CD4-positive, alpha-beta T cell treated with Interleukin-10 for 1 hour (primary cell): ENCODE measurements at regions not wholly inside any gene's neighbourhood (a gene's known extent, or its start where the extent isn't known, plus 50 kb on each side); places are given as distances from the start of the nearest gene placed in this dataset.

Experiments used
- DNase-seq: peaks from one replicate; pipeline ENCODE4 v3.0.0-alpha.2; 2020

- DNase-seq = no peak
These were observed 119.0 kb upstream of the PPP2R2D start for GRCh38 chr10:131781791-131782190.

- DNase-seq = no peak
These were observed 116.3 kb upstream of the PPP2R2D start for GRCh38 chr10:131784363-131785120.

GRCh38 chr10:131785121-131785460 lies 115.7 kb upstream of the PPP2R2D start:
- DNase-seq = no peak

- DNase-seq = peak; percentile 19
These were observed 113.8 kb upstream of the PPP2R2D start for GRCh38 chr10:131786756-131787605.

DNA sequence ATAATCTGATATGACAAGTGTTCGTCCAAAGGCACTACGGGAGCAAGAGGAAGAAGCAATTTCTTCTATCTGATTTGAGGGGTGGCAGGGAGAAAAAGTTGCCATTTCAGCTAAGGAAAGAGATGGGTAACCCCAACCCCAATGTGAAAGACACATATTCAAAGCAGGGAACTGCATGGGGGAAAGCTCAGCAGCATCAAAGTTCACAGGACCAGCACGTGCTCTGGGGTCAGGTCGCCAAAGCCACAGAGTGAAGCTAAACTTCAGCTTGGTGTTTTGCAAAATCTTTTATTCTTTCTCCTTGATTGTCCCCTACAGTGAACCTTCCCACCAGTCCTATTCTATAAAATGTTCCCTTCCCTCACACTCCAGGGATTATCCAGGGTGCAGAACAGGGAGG lies 112.8 kb upstream of the PPP2R2D start:
- no peak for DNase-seq

- no peak for DNase-seq
These were observed 112.4 kb upstream of the PPP2R2D start for GRCh38 chr10:131788386-131788785.

GRCh38 chr10:131789516-131789915 lies 111.3 kb upstream of the PPP2R2D start:
- DNase-seq = no peak

DNA sequence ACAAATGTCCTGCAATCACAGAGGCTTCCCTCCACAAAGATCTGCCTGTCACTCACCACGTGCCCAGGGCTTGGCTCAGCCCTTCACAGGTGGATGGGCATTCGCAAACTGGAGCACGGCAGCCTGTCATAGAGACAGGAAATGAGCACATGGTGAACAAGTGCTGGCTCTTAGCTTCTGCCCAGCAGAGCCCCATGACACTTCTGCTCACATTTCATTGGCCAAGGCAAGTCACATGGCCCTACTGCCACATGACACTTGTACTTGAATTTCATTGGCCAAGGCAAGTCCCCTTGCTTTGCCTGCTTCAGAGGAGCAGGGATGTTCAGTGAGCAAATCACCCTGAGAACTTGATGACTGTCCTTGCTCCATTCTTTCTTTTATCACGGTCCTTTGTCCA lies 110.8 kb upstream of the PPP2R2D start:
- DNase-seq = no peak

- DNase-seq = no peak
These were observed 108.7 kb upstream of the PPP2R2D start for GRCh38 chr10:131792011-131792651.

GRCh38 chr10:131792809-131793208 lies 108.0 kb upstream of the PPP2R2D start:
- DNase-seq = no peak

- DNase-seq = no peak
These were observed 105.0 kb upstream of the PPP2R2D start for GRCh38 chr10:131795761-131796160.

GRCh38 chr10:131797626-131798025 lies 103.2 kb upstream of the PPP2R2D start:
- DNase-seq = no peak

DNA sequence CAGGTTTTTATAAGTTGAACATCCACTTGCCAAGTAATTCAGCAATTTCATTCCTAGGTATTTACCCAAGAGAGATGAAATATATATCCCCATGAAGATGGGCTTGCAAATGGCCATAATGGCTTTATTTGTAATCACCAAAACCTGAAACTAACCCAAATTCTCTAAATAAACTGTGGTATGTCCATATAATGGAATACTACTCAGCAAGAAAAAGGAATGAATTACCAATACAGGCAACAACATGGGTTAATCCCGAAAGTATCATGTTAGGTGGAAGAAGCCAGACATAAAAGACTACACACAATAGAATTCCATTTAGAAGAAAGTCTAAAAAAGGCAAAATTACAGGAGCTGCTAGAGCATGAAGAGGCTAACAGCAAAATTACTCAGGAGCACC lies 101.4 kb upstream of the PPP2R2D start:
- DNase-seq = no peak

- no peak for DNase-seq
These were observed 98.5 kb upstream of the PPP2R2D start for GRCh38 chr10:131802156-131802915.

GRCh38 chr10:131802996-131803395 lies 97.8 kb upstream of the PPP2R2D start:
- no peak for DNase-seq

- no peak for DNase-seq
These were observed 96.9 kb upstream of the PPP2R2D start for GRCh38 chr10:131803860-131804425.

- DNase-seq = no peak
These were observed 96.1 kb upstream of the PPP2R2D start for GRCh38 chr10:131804551-131805295.

DNA sequence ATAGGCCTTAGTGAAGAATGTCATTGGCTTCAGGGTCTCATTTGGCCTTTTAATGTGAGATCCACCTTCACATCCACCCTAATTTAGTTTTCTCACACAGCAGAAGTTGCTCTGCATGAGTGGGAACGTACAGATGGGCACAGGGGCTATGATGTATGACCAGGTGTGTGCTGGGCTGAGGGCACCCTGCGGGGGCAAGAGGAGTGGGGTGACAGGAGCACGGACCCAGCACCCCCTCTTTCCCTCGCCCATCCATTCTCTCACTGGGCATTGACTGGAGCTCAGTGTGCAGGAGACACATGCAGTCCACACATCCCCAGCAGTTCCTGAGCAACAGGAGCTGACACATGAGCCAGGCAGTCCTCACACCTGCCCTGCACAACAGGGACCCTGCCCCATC lies 95.1 kb upstream of the PPP2R2D start:
- DNase-seq = no peak

- no peak for DNase-seq
These were observed 94.7 kb upstream of the PPP2R2D start for GRCh38 chr10:131806146-131806545.

- no peak for DNase-seq
These were observed 94.0 kb upstream of the PPP2R2D start for GRCh38 chr10:131806646-131807317.

- no peak for DNase-seq
These were observed 92.4 kb upstream of the PPP2R2D start for GRCh38 chr10:131808370-131808930.
